ENCODE measurements at regions not wholly inside any gene's neighbourhood (a gene's known extent, or its start where the extent isn't known, plus 50 kb on each side); places are given as distances from the start of the nearest gene placed in this dataset.

DNA sequence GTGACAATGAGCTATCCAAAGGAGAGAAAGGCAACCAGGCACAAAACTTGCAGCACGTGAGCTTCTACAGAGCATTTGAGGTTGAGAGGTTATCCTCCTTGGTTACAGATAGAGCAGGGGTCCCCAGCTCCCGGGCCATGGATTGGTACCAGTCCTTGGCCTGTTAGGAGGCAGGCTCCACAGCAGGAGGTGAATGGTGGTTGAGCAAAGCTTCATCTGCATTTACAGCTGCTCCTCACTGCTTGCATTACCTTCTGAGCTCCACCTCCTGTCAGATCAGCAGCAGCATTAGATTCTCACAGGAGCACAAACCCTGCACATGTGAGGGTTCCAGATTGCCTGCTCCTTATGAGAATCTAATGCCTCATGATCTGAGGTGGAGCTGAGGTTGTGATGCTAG, 57.8 kb upstream of the ST8SIA3 start:
- intact Hi-C loops (cut with DNase I, micrococcal nuclease) = no loop called here
- Histone ChIP-seq H3K4me1 (ENCODE audit: low read depth) (no peaks in the 10 kb centered on the region), H3K4me3 (no peak overlapping the region), H3K36me3 (ENCODE audit: low read depth) (no peaks in the 10 kb centered on the region), H3K9me3 (no peaks in the 10 kb centered on the region)
- ATAC-seq (no peak), DNase-seq (no peak)
- TF ChIP-seq, protein P1, sequence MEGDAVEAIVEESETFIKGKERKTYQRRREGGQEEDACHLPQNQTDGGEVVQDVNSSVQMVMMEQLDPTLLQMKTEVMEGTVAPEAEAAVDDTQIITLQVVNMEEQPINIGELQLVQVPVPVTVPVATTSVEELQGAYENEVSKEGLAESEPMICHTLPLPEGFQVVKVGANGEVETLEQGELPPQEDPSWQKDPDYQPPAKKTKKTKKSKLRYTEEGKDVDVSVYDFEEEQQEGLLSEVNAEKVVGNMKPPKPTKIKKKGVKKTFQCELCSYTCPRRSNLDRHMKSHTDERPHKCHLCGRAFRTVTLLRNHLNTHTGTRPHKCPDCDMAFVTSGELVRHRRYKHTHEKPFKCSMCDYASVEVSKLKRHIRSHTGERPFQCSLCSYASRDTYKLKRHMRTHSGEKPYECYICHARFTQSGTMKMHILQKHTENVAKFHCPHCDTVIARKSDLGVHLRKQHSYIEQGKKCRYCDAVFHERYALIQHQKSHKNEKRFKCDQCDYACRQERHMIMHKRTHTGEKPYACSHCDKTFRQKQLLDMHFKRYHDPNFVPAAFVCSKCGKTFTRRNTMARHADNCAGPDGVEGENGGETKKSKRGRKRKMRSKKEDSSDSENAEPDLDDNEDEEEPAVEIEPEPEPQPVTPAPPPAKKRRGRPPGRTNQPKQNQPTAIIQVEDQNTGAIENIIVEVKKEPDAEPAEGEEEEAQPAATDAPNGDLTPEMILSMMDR (IDR thresholded peaks at IDR 0.05) = no peak

DNA sequence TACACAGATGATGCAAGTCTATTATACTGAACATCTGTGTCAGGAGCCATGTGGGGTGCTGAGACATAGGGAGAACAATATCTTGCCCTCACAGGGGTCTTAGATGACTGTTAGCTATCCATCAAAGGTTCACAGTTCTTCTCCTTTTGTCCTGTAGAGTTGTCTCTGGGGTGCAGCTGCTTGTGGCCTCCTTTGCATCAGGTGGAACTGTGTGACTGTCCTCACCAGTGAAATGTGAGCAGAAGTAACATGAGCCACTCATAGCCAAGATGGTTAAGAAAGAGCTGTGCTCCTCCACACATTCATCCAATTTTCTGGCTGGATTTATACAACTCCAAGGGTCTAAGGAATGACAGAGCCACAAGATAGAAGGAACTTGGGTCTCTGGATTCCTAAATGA, 56.0 kb upstream of the ST8SIA3 start:
- Histone ChIP-seq H3K4me3 (no peak overlapping the region), H3K4me1 (ENCODE audit: low read depth) (no peaks in the 10 kb centered on the region), H3K36me3 (ENCODE audit: low read depth) (no peaks in the 10 kb centered on the region), H3K9me3 (no peaks in the 10 kb centered on the region)
- ATAC-seq (no peak), DNase-seq (no peak)
- TF ChIP-seq, protein P1 (IDR thresholded peaks at IDR 0.05) = no peak
- intact Hi-C loops (cut with DNase I, micrococcal nuclease) = no loop called here

DNA sequence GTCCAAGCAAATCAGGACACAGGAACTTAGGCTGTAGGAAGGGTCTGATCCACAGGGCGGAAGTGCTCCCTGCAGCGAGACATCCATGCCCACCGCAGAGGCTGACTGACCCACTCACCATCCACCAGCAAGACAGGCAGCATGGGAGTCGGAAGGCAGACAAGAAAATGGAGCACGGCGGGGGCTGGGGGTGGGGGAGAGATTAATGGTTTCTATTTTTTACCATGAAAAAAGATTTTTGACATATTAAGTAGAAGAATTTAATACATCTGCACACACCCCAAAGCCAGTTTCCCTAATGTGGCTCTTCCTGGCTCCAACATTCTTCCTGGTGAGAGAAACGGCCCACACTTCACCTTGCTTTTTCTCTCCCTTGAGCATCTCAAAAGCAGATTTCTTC, 55.1 kb upstream of the ST8SIA3 start:
- DNase-seq = no peak
- H3K36me3 ChIP-seq (ENCODE audit: low read depth) = no peaks in the 10 kb centered on the region
- H3K4me1 ChIP-seq (ENCODE audit: low read depth) = no peaks in the 10 kb centered on the region
- no peaks in the 10 kb centered on the region for H3K9me3 ChIP-seq
- TF ChIP-seq, protein P1 (IDR thresholded peaks at IDR 0.05) = no peak
- no peak overlapping the region for H3K4me3 ChIP-seq
- no peak for ATAC-seq
- intact Hi-C loops (cut with DNase I, micrococcal nuclease) = no loop called here

DNA sequence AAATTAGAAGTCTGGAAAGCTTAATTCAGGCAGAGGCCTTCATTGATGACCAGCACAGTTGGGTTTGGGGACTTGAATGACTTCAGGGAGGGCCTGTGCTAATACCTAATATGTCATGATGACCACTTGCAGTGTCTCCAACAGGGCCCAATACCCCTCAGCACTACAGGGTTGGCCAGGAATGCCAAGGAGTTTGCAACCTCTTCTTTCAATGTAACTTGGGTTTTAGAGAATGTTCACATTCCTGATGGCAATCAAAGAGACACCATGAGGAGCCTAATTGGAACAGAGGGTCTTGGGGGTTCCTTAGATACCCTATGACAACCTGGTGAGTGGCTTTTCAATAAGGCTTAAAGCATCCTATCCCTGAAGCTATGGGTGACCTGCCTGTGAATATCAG, 52.4 kb upstream of the ST8SIA3 start:
- TF ChIP-seq, protein P1 (IDR thresholded peaks at IDR 0.05) = no peak
- no peak for DNase-seq
- H3K9me3 ChIP-seq = no peaks in the 10 kb centered on the region
- no peaks in the 10 kb centered on the region for H3K36me3 ChIP-seq (ENCODE audit: low read depth)
- no peak overlapping the region for H3K4me3 ChIP-seq
- intact Hi-C loops (cut with DNase I, micrococcal nuclease) = no loop called here
- H3K4me1 ChIP-seq (ENCODE audit: low read depth) = no peaks in the 10 kb centered on the region
- no peak for ATAC-seq

DNA sequence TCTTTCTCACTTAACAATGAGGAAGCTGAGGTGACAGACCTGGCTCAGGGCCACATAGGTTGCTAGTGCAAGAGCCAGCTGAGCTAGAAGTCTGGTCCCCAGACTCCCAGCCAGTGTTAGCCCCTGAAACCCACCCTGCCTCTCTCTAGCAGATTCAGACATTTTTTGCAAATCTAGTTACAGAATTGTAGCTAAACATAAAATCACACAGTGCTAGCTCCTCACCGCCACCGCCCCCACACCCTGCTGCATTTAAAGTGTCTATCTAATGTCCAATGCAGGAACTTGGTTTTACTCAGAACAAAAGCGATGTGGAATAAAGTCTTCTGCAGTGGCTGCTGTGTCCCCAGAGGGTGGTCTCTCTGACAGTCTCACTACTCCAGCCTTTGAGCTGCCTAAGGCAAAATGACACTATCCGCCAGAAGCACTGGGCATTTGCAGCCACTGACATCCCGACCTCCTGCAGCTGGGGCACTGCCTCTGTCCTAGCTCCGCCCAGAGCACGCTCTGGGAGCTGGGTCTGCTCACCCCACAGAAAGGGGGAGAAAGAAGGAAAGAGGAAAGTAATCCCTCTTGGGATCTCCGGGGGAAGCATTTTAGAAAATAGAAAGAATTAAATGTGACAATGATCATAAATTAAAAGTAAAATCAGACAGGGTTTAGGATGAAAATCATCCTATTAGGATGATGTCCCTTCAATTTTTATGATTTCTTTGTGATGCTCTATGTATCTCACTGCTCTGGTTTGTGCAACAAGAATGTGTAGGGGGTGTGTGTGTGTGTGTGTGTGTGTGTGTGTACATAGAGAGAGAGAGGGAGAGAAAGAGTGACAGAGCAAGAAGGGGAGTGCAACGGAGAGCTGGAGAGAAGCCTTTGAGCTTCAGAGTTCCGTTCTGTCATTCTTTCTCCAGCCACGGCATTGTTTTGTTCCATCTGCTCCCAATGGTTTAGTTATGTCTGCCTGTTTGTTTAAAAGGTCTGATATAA, 50.5 kb upstream of the ST8SIA3 start:
- no peaks in the 10 kb centered on the region for H3K9me3 ChIP-seq
- intact Hi-C loops (cut with DNase I, micrococcal nuclease) = no loop called here
- no peaks in the 10 kb centered on the region for H3K36me3 ChIP-seq (ENCODE audit: low read depth)
- TF ChIP-seq, protein P1 (IDR thresholded peaks at IDR 0.05) = no peak
- DNase-seq = no peak
- no peak overlapping the region for H3K4me3 ChIP-seq
- ATAC-seq = no peak
- H3K4me1 ChIP-seq (ENCODE audit: low read depth) = no peaks in the 10 kb centered on the region
